CD4-positive, alpha-beta T cell treated with Interleukin-21 for 1 hour (primary cell): ENCODE measurements at regions not wholly inside any gene's neighbourhood (a gene's known extent, or its start where the extent isn't known, plus 50 kb on each side); places are given as distances from the start of the nearest gene placed in this dataset.

Experiments used
- DNase-seq: peaks from one replicate; pipeline ENCODE4 v3.0.0-alpha.2; 2020

DNA sequence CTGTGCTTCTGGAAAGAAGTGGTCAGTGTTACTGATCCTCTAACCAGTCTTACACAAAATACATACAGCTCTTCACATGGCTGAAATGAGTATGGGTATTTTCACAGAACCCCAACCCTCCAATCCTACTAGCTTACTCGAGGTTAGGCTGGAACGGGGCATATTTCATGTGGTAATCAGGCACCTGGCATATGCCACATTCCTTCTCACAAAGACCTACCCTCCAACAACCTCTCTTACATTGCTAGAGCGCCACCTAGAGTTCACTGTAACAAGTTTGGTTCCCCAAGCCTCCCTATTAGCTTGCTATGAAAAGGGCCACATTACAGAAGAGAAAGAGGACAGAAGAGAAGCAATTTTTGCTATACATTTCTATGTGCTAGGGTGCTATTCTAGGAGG is 597.3 kb downstream of the PRELID2 start:
- DNase-seq = no peak

DNA sequence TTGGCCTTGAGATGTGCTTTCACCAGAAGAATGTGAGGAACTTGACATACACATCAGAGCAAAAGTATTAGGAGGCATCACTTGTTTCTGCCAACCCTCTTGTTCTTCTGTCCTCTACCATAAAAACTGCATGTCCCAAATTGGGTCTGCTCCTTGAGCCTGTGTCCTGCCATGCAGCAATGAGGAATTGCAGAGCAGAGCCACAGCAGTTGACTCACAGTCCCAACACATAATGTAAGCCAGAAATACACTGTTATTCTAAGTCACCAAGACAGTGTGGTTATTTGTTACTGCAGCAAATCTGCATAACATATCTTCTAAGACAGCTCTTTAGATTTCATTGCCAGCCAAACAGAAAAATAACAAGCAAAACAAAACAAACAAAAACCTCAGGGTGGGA is 598.2 kb downstream of the PRELID2 start:
- no peak for DNase-seq

- no peak for DNase-seq
These were observed 599.0 kb downstream of the PRELID2 start for GRCh38 chr5:145236127-145236526.

DNA sequence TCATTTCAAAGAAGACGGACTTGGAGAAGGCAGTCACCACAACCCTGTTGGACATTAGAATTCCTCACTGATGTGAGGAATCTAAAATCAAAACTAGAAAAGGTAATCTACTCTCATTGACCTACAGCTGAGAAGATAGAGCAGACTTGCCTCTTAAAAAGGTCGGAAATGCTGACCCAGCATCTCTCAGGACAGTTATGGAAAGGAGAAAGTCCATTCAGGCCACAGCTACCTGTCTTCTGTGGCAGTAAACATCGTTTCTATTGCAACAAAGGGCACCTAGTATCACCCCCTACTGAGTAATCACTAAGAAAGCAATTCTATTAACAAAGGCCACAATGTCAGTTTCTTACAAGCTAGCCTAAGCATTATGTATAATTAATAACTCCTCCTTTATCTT is 601.7 kb downstream of the PRELID2 start:
- DNase-seq = no peak

- no peak for DNase-seq
These were observed 604.4 kb downstream of the PRELID2 start for GRCh38 chr5:145230781-145231180.

DNA sequence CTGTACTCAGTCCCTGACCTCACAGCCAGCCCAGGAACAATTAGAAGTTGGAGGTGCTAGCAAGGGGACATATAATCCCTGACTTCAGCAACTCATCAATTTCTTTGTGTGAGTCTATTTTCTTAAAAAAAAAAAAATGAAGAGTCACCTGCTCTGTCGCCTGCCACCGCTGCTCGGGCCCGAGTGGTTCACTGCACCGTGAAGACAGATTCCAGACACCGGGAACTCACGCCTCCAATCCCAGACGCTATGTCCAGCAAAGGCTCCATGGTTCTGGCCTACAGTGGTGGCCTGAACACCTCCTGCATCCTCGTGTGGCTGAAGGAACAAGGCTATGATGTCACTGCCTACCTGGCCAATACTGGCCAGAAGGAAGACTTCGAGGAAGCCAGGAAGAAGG is 606.6 kb downstream of the PRELID2 start:
- DNase-seq = no peak

GRCh38 chr5:145227881-145228280 is 607.3 kb downstream of the PRELID2 start:
- no peak for DNase-seq

DNA sequence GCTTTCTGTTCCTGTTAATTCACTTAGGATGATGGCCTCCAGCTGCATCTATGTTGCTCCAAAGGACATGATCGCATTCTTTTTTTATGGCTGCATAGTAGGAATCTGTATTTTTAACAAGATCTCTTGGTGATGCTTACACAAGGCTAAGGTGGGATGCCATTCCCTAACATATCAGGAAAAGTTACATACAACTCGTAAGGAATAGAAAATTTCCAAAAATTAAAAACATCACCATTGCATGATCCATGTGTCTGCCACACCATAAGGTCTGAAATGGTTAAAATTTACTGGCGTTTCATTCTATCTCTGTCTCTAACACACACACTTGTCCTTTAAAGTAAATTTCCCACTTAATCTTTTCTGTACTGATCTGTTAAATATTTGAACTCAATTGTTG is 608.4 kb downstream of the PRELID2 start:
- no peak for DNase-seq

- DNase-seq = no peak
These were observed 609.6 kb downstream of the PRELID2 start for GRCh38 chr5:145225529-145225928.

DNA sequence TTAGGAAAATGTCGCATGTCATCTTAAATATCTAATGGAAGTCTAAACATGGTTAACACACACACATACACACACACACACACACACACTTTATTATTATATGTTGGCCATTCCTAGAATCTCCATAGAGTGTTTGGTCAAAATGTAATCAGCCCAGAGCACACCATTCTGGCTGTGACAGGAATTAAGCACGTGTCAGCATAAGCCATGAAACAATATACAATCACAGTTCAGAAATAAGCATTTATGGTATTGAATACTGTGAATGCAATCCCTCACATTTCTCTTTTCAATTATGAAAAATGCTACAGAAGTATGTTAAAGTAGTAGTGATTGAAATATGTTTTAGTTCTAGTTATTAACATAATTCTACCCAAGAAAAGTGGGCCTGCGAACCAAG is 611.6 kb downstream of the PRELID2 start:
- DNase-seq = no peak

DNA sequence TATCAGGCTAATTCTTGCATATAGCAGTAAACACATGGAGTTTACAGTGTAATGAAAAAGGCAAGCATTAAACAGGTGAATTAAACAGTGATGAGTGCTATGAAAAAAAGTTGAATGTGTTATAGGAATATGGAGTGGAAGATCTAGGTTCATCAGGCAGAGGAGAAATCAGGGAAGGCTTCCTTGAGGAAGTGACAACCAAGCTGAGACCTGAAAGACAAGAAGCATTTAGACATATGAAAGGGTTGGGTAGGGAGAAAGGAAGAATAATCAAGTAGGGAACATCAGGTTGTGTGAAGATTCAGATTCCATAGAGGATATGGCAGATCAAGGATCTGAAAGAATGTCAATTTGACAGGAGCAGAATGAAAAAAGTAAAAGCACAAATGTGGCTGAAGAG is 612.5 kb downstream of the PRELID2 start:
- no peak for DNase-seq

DNA sequence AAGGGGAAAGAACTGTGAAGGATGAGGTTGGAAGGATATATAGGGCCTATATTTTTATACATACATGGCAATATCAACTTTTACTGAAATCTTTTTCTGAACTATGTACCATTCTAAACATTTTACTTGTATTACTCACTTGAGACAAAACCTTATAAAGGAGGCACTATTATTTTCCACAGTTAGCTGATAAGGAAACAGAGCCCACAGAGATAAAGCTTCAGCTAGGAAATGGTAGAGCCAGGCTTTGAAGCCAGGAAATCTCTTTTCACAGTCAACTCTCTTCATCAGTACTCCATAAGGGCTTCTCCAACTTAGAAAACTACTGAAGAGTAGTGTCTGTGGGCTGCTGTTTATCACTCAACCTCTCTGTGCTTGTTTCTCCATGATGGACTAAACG is 613.7 kb downstream of the PRELID2 start:
- no peak for DNase-seq

GRCh38 chr5:145220481-145220880 is 614.7 kb downstream of the PRELID2 start:
- no peak for DNase-seq

DNA sequence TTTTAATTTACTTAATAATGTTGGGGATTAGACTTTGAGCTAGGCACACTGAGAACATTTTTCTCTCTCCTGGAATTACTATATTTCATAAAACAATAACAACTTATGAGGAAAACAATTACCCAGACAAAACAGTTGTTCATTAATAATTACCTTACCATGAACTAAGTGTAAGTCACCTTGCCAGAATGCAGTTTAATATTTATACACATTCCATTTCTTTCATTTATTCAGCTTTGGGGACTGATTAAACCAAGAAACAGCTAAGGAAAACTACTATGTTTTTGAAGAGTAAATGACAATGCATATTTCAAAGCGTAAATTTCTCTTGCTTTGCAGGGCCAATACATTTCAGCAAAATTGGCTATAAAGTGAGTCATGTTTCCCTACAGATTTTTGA is 616.2 kb downstream of the PRELID2 start:
- no peak for DNase-seq

GRCh38 chr5:145218019-145218418 is 617.1 kb downstream of the PRELID2 start:
- DNase-seq = no peak

DNA sequence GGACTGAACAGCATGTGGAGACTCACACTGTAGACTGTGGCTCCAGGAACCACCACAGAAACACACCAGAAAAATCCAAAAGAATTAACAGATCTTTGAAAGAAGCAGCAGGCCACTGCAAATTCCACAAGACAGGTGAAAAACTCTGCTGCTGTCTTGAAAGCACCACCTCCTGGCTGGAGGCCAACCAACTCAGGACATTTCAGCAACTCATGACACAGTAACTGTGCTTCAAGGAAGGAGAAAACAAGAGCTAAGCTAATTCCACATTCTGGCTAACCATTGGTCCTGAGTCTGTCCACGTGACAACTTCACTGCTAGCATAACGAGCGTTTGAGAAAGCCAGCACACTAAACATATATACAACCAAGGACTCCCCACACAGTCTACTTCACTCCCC is 625.1 kb downstream of the PRELID2 start:
- DNase-seq = no peak

DNA sequence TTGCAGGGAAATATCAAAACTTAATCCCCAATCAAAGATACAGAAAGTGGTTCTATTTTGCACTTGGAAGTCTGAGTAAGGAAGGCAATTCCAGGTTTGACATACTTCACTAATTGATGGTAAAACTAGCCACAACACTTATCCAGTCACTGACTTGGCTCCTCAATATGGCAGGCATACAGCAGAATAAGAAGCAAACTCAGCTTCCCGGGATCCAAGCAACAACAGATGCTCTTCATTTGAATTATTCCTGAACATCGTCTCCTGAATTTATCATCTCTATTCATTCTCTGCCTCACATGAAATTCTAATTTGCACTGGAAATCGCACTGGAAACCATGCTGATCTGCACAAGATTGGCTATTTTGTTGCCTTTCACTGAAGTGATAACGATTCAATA is 629.6 kb downstream of the PRELID2 start:
- no peak for DNase-seq

GRCh38 chr5:145204743-145205142 is 630.4 kb downstream of the PRELID2 start:
- DNase-seq = no peak

DNA sequence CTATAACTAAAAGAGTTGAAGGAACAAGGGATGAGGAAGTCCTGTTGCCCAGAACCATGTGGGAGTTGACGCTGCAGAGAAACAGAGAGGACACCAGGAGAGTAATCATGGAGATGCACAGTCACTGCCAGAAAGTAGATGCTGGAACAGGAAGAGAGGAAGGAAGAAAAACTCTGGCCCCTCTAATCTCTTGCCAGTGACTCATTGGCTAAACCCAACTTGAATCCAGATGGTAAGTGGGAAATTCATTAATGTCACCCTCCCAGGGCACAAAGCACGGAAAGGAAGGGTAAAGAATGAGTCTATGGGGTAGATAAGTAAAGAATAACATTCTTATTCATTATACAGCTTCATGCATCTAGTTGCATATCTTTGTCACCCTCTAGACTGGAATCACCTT is 631.9 kb downstream of the PRELID2 start:
- no peak for DNase-seq

GRCh38 chr5:145198525-145199260 is 636.4 kb downstream of the PRELID2 start:
- DNase-seq = no peak

GRCh38 chr5:145189746-145190145 is 645.4 kb downstream of the PRELID2 start:
- no peak for DNase-seq

- DNase-seq = no peak
These were observed 654.8 kb downstream of the PRELID2 start for GRCh38 chr5:145180371-145180770.

DNA sequence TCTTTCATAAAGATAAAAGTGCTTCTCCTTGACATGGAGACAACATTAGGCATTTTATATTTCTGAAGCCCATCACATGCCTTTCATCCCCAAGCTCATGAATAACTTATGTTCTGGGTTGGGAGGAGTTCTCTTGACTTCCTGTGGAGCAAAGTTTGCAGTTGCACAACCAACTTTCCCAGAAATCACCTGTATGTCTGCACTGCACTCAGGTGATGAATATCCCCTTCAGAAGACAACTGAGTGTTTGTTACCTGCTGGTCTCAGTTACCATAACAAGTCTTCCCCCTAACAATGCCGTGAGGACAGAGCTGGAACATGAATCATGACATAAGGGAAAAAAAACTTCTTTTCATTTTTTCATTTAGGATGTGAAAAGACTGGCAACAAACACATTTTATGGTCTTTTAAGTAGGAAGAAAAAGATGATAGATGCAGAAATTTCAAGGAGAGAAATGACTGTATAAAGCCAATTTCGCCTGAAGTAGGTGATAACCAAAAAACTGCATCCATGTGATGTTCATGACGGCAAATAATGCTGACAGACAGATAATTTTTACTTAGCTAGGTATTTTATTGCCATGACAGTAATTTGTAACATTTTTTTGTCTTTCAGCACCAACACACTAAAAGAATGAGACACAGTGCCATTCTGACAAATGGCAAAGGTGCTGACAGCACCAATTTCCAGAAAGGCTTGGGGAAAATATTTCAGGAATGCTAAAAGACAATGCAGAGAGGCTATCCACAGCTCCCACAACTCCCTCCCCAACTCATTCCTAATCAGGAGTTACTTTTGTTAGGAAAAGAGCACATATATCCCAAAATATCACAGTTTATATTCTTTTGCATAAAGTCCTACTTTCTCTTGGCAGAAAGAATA is 656.3 kb downstream of the PRELID2 start:
- no peak for DNase-seq

GRCh38 chr5:145176041-145176440 is 659.1 kb downstream of the PRELID2 start:
- no peak for DNase-seq
